Suppressor macrophage treated with lipopolysaccharide for 4 hours (primary cell): ENCODE measurements at regions not wholly inside any gene's neighbourhood (a gene's known extent, or its start where the extent isn't known, plus 50 kb on each side); places are given as distances from the start of the nearest gene placed in this dataset.

Source experiments
- DNase-seq: peaks from one replicate; pipeline ENCODE4 v3.0.0-alpha.2; 2020

DNA sequence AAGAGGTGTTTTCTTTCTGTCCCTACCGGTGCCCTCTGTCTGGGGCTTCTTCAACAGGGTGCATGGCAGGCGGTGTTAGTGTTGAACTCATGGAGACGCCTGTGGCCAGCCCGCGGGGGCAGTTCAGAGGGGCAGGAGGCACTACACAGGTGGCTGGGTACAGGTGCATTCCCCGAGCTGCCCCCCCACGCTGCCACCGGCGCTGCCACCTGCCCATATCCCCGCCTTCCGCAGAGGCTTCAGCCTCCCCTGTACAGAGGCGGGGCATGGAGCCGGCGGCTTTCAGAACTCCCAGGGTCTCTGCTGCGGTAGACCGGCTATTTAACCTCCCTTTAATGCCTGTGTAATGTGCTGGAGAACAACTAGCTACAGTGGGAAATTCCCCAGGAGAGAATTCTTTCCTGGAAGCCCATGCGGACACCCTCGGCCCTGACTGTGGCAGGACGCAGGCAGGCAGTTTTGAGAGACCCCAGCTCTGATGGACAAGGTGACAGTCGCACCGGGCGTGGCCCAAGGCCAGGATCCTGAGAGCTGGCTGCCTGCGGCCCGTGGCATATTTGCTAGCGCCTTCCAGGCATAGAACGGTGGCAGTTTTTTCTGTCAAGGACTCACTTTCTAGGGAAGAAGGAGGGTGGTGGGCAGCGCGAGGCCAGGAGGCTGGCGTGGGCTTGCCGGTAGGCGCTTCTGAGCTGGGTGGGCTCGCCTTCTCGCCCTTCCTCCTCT is 53.7 kb upstream of the ZNF32 start:
- no peak for DNase-seq

DNA sequence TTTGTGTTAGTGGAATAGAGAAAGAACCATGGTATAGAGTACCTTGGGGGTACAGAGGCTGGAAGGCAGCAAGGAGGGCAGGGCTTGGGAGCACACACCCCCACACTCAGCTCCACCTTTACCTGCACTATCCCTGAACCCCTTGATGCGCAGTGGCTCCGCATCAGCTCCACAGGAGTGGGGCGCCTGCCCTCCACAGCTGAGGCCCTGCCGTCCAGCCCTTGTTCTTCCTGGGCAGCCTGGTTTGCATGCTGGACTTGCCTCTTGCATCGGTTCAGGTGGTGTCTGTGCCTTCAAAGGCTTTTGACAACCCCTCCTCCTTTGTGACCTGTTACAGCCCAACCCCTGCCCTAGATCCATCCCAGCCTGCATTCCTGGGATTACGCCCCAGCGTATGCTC is 52.6 kb upstream of the ZNF32 start:
- DNase-seq, result no peak

DNA sequence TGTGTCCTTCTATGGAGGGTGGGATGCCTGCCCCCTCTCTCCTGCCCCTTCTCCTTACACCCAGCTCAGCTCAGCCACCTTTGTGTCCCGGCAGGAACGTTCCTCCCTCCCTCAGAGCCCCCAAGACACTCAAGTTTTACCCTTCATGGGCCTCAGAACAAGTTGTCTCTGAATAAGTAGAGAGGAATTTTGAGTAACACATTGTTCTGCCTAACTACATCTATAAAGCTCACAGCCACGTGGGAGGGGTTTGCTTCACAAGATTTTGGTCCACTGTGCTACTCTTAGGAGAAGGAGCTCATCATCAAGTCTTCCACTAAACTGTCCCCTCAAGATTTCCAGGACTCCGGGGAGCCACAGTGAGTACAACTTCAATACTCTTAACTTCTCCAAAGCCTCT is 51.6 kb upstream of the ZNF32 start:
- no peak for DNase-seq

DNA sequence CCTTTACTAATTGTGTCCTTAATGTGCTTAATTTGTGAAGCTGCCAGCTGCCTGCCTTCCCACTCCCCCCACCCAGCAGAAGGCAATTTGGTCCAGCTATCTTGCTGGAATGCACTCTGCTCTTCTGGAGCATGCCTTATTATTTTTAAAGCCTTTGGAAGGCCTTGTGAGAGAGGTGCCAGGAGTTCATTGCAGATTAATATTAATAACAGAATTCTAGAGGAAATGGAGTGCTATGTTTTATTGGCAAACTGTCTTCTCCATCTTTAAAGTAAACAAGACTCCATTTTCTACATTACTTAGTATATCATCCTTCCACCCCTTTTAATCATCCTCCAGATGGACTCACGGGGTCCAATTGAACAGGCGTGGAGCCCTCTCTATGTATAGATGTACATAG is 50.8 kb upstream of the ZNF32 start:
- no peak for DNase-seq
